GM19468 (cell line): ENCODE measurements at regions not wholly inside any gene's neighbourhood (a gene's known extent, or its start where the extent isn't known, plus 50 kb on each side); places are given as distances from the start of the nearest gene placed in this dataset.

Experiments used
- ATAC-seq: cut with Tn5 transposase; IDR thresholded peaks from one replicate; pipeline ENCODE4 v1.9.1; 2021; ENCODE audit warnings: mild to moderate bottlenecking, moderate library complexity, moderate number of reproducible peaks; ENCODE audit not compliant: unreplicated experiment; ENCODE audit errors: extremely low read depth

- peak; percentile 83 for ATAC-seq
Observed at GRCh38 chr12:66047411-66048021, 83.0 kb downstream of the LLPH start.

DNA sequence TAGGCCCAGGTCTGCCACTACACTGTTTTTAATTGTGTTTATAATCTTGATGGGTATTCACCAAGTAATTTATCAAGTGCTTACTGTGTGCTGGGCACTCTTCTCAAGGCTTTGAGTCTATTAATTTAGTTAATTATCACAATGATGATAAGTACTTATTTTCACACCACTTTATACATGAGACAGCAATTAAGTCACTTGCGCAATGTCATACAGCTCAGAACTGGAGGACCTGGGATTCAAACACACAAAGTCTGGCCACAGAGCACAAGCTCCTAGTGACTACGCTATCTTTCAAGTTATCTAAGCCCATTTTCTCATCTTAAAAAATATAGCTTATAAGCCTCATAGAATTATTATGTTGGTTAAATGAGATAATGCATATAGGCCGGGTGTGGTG lies 85.0 kb downstream of the LLPH start:
- ATAC-seq: no peak

DNA sequence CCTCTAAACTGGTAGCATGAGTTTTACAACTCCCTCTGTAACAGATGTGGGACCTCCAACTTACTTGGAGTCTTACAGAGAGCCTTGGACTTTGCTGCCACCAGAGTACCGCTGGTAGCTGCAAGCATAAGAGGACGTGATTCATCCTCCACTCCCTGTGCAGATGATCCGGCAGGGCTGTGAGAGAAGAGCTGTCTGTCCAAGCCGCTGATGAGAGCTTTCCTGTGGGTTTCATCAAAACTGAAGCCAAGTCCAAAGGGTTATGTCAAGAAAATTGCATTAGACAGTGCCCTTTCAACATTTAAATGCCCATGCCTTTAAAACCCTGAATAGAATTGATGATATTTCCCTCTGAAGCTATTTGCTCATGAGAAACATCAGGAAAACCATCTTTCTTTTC lies 85.8 kb downstream of the LLPH start:
- no peak for ATAC-seq

DNA sequence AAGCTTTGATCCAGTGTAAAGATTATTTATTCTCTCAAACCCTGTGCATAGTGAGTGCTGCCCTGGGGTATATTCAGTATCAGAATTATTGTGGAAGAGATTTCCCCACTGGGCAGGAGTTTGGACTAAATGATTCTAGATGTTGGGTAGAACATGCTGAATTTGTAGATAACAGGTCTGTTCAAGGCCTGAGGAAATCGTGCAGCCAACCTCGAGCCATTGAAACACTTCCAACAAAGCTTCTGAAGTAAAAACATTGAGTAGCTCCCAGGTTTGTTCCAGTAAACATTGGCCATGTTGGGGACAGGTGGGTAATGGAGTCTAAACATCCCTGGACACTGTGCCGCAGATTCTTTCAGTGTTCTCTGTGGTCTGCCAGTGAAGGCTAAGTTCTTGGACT lies 87.5 kb downstream of the LLPH start:
- no peak for ATAC-seq

- ATAC-seq: no peak
Observed at GRCh38 chr12:66041651-66042363, 88.7 kb downstream of the LLPH start.

DNA sequence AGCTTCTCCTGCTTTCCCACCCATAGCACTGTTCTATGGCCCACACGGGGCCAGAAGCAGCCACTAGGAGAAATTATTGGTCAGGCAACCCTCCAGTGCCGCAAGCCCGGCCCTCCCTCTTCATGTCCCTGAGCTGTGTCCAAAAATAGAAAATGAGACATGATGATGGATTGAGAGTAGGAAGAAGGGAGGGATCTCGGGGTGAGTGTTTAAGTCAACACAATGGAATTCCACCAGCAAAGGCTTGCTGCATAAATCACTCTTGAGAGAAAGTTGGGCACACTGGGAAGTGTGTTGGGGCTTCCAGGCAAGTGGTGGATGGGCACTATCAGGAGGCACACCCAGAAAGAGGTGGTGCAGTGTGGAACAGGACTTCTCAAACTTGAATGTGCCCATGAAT lies 94.2 kb downstream of the LLPH start:
- no peak for ATAC-seq

DNA sequence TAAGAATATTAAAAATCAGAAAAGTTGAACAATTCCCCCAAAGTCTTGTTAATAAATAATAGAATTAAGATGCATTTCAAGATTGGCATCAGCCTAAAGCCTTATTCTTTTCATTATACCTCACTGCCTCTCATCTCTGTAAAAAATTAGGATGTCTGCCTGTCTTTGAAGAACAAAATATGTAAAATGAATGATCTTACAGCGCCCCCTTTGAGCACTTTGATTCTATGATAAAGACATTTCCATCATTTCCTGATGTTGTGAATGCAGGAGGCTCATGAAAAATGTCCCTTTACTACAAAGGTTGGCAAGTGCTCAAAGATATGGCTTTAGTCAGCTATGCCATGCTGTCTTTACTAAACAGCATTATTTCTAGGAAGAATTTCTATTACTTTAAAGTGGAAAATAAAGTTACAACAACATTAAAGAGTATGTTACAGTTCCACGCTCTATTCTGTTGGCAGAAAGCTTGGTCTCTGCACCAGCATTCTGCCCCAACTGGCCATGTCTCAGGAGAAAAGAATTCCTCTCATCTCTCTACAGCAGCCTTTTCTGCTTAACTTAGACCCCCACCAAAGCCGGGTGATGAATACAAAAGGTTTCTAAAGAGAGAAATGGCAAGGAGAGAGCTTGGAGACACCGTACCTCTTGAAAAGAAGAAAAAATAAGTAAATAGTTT lies 95.1 kb downstream of the LLPH start:
- ATAC-seq: no peak

DNA sequence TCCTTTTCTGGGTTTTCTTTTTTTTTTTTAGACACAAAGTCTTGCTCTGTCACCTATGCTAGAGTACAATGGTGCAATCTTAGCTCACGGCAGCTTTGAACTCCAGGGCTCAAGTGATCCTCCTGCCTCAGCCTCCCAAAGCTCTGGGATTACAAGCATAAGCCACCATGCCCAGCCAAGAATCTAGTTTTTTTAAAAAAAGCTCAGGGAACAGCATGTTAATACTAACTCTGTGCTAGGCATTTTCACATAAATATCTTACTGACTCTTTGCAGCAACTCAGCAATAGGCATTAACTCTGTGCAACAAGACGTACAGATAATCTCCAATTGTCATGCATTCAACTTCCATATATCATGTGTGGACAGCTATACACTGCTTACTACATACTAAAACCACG lies 97.4 kb downstream of the LLPH start:
- no peak for ATAC-seq

GRCh38 chr12:66032739-66033138 lies 97.8 kb downstream of the LLPH start:
- ATAC-seq: no peak

DNA sequence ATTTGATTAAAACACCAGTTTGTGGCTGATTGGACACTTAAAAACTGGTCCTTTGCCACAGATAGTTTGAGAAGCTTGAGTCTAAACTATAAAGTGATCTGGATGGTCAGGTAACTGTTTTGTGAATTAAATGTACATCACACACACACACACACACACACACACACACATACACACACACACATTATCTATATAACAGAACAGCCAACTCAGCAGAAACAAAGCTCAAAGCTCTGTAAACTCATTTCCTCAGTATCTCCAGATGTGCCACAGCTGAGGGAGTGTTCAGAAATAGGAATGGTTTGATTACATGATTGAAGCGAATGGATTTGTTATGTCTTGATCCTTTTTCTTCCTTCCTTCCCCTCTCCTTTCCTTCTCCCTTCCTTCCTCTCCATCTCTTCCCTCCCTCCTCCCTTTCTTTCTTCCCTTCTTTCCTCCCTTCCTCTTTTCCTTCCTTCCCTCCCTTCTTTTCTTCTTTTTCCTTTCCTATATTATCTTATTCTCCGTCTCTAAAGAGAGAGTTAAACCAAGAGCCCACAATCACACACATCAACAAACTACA lies 100.3 kb downstream of the LLPH start:
- ATAC-seq: no peak

DNA sequence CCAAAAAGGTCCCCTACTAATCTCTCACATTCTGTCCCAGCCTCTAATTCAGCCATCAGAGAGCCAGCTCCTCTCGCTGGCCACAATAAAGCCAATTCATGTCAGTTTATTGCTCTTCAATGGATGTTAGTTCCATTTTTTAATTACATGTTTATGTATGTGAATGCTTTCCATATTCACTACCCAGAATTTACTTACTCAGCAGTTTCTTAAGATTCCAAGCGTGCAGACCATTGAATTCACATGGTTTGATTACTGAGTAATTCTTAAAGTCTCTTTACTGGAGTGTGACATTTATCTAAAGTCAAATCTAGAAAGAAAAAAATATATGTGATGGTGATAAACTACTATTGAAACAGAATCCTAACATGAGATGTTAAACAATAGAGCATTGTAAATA lies 102.2 kb downstream of the LLPH start:
- no peak for ATAC-seq

DNA sequence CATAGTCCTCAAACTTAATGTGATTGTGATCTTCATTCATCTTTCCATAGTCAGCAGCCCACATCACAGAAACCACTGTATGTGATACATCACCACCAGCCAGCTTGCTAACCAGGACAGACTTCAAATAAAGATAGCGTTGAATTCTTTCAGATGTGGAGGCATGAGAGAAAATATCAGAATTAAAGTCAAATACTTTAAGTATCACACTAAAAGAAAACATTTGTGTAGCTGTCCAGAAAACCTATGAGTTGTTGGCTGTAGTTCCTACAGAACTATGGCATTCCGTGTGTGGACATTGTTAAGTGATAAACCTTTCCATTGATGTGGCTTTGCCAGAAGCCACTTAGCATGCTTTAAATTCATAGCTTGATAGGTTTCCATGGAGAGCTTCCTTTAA lies 105.1 kb downstream of the LLPH start:
- ATAC-seq: no peak

- no peak for ATAC-seq
Observed at GRCh38 chr12:66024949-66025348, 105.6 kb downstream of the LLPH start.

DNA sequence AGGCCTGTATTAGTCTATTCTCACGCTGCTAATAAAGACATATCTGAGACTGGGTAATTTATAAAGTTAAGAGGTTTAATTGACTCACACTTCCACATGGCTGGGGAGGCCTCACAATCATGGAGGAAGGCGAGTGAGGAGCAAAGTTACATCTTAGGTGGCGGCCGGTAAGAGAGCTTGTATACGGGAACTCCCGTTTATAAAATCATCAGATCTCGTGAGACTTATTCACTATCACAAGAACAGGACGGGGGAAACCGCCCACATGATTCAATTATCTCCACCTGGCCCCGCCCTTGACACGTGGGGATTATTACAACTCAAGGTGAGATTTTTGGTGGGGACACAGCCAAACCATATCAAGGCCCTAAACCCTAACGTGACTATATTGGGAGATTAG lies 110.1 kb downstream of the LLPH start:
- no peak for ATAC-seq

DNA sequence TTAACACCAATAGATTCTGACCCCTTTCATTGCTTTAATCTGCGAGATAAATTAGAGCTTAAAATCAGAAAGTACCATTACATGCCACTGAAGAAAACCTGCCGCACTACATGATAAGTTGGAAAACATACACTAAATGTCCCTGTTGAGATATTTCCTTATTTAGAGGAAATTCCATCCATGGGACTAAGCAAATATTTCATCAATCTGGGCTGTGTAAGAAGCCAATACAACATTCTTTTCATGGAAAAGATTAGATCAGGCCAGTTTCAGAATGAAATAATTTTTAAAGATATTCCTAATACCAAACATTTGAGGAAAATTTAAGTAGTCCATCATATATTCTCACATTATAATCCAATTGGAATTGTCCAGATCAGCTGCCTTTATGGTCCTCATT lies 112.8 kb downstream of the LLPH start:
- ATAC-seq: no peak
